ENCODE measurements at regions not wholly inside any gene's neighbourhood (a gene's known extent, or its start where the extent isn't known, plus 50 kb on each side); places are given as distances from the start of the nearest gene placed in this dataset.

- no peak overlapping the region for H3K4me3 ChIP-seq (ENCODE audit: low read depth, low read length)
- no peak overlapping the region for H3K27ac ChIP-seq (ENCODE audit: low read depth, low read length)
- no peaks in the 10 kb centered on the region for H3K27me3 ChIP-seq (ENCODE audit: control insufficient read depth, insufficient read depth, low read length)
- no peaks in the 10 kb centered on the region for H3K9me3 ChIP-seq (ENCODE audit: control insufficient read depth, insufficient read depth, low read length)
- no peak for DNase-seq (ENCODE audit: low read depth, low spot score)
- ChIA-PET CTCF (interaction anchor here (1.1 kb wide), 1 partner anchor 49 kb away, joined by 3 read pairs; no protein-coding TSS in a partner anchor), POLR2A (no interaction called here)
- TF ChIP-seq CTCF (IDR thresholded peaks at IDR 0.05; ENCODE audit: low read depth, low read length), result no peak
Measured at GRCh38 chr15:62521396-62521795, 356.3 kb upstream of the C2CD4B start.

DNA sequence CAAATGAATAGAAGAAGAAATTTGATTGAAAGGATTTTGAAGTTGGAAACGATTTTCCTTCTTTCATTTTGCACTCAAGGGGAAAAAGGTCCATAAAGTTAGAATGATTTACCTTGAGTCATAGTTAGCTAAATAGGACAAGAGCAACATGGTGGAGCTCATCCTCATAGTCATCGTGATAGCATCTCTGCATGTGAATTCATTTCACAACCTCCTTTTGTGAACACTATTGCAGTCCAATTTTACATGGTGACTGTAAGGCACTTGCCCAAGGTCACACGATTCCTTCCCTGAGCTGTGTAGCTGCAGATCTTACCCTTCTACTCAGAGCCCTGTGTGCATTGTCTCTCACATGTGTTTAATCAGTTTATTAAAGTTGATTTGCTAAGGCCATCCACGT is 359.8 kb upstream of the C2CD4B start:
- CTCF ChIA-PET, result interaction anchor here (1.7 kb wide), 1 partner anchor 217 kb away, joined by 4 read pairs; no protein-coding TSS in a partner anchor
- Histone ChIP-seq H3K27ac (ENCODE audit: low read depth, low read length) (no peak overlapping the region), H3K9me3 (ENCODE audit: control insufficient read depth, insufficient read depth, low read length) (no peaks in the 10 kb centered on the region), H3K27me3 (ENCODE audit: control insufficient read depth, insufficient read depth, low read length) (no peaks in the 10 kb centered on the region), H3K4me3 (ENCODE audit: low read depth, low read length) (no peak overlapping the region)
- no peak for DNase-seq (ENCODE audit: low read depth, low spot score)
- TF ChIP-seq CTCF (IDR thresholded peaks at IDR 0.05; ENCODE audit: low read depth, low read length), result no peak
- POLR2A ChIA-PET, result no interaction called here

GRCh38 chr15:62527387-62527786 is 362.3 kb upstream of the C2CD4B start:
- Histone ChIP-seq H3K27ac (ENCODE audit: low read depth, low read length) (no peak overlapping the region), H3K9me3 (ENCODE audit: control insufficient read depth, insufficient read depth, low read length) (no peaks in the 10 kb centered on the region), H3K27me3 (ENCODE audit: control insufficient read depth, insufficient read depth, low read length) (no peaks in the 10 kb centered on the region), H3K4me3 (ENCODE audit: low read depth, low read length) (no peak overlapping the region)
- ChIA-PET CTCF (no interaction called here), POLR2A (no interaction called here)
- DNase-seq (ENCODE audit: low read depth, low spot score), result no peak
- TF ChIP-seq CTCF (IDR thresholded peaks at IDR 0.05; ENCODE audit: low read depth, low read length), result no peak

DNA sequence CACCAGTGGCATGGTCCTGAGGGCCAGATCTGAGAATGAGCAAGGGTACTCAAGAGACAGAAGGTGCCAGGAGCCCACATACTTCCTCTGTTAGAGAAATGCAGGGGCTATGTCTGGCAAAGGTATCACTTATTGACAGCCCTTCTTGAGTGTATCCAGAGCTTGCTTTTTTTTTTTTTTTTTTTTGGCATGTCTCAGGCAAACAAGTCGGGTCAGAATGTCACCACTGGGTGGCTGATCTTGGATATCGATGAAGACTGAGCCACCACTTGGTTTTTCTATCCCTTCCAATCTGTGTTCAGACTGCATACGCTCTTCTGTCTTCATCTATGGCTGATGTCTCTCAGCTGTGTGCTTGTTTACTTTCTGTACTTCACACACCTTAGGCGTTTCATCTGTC is 363.4 kb upstream of the C2CD4B start:
- no peak for DNase-seq (ENCODE audit: low read depth, low spot score)
- H3K9me3 ChIP-seq (ENCODE audit: control insufficient read depth, insufficient read depth, low read length), result no peaks in the 10 kb centered on the region
- TF ChIP-seq CTCF (IDR thresholded peaks at IDR 0.05; ENCODE audit: low read depth, low read length), result no peak
- H3K27ac ChIP-seq (ENCODE audit: low read depth, low read length), result no peak overlapping the region
- ChIA-PET CTCF (interaction anchor here (0.6 to 1.3 kb wide), 2 partner anchors 20 to 193 kb away, joined by 3 read pairs; no protein-coding TSS in a partner anchor), POLR2A (no interaction called here)
- no peak overlapping the region for H3K4me3 ChIP-seq (ENCODE audit: low read depth, low read length)
- H3K27me3 ChIP-seq (ENCODE audit: control insufficient read depth, insufficient read depth, low read length), result no peaks in the 10 kb centered on the region

DNA sequence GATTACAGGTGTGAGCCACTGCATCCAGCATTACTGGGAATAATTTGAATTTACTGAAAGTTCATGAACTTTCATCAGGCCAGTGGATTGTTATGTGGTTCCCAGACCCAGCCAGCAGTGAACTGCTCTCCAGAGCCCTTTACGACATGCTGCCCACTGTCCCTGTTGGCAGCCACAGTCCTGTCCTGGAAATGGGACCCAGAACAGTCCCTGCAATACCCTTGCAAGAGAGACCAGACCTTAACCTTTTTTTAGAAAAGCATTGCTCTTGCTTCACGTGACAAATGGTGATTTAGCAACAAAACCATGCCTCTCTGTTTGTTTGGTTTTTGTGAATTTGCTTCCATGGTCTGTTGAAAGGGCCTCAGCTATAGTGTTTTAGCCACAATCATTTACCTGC is 367.3 kb upstream of the C2CD4B start:
- no peaks in the 10 kb centered on the region for H3K27me3 ChIP-seq (ENCODE audit: control insufficient read depth, insufficient read depth, low read length)
- TF ChIP-seq CTCF (IDR thresholded peaks at IDR 0.05; ENCODE audit: low read depth, low read length), result no peak
- H3K27ac ChIP-seq (ENCODE audit: low read depth, low read length), result no peak overlapping the region
- ChIA-PET CTCF (interaction anchor here (0.7 to 0.9 kb wide), 2 partner anchors 11 to 955 kb away, joined by 3 read pairs; no protein-coding TSS in a partner anchor), POLR2A (no interaction called here)
- no peaks in the 10 kb centered on the region for H3K9me3 ChIP-seq (ENCODE audit: control insufficient read depth, insufficient read depth, low read length)
- no peak overlapping the region for H3K4me3 ChIP-seq (ENCODE audit: low read depth, low read length)
- no peak for DNase-seq (ENCODE audit: low read depth, low spot score)

Data from AG04450 (cell line).